Activated CD8-positive, alpha-beta memory T cell treated with anti-CD3 and anti-CD28 coated beads for 48 hours (primary cell): ENCODE measurements at regions not wholly inside any gene's neighbourhood (a gene's known extent, or its start where the extent isn't known, plus 50 kb on each side); places are given as distances from the start of the nearest gene placed in this dataset.

Source experiments
- DNase-seq, 3 experiments: peaks; one replicate each; pipeline ENCODE4 v3.0.0-alpha.2; 2020; ENCODE audit warnings: low read depth in 2 of 3, low spot score in 2 of 3

GRCh38 chr1:39134768-39135333 lies 69.6 kb upstream of the MACF1 start:
- DNase-seq: no peak

GRCh38 chr1:39136638-39137037 lies 67.9 kb upstream of the MACF1 start:
- no peak for DNase-seq

- DNase-seq: no peak
These were observed 64.7 kb upstream of the MACF1 start for GRCh38 chr1:39139723-39140360.

- no peak for DNase-seq
These were observed 62.6 kb upstream of the MACF1 start for GRCh38 chr1:39141925-39142324.

GRCh38 chr1:39142401-39143060 lies 62.0 kb upstream of the MACF1 start:
- DNase-seq: no peak

GRCh38 chr1:39144924-39145323 lies 59.6 kb upstream of the MACF1 start:
- no peak for DNase-seq

- DNase-seq: no peak
These were observed 59.0 kb upstream of the MACF1 start for GRCh38 chr1:39145331-39145965.

- DNase-seq: no peak
These were observed 57.8 kb upstream of the MACF1 start for GRCh38 chr1:39146681-39147080.

- DNase-seq: no peak
These were observed 57.1 kb upstream of the MACF1 start for GRCh38 chr1:39147099-39148025.

- no peak for DNase-seq
These were observed 55.6 kb upstream of the MACF1 start for GRCh38 chr1:39148942-39149341.

- no peak for DNase-seq
These were observed 55.0 kb upstream of the MACF1 start for GRCh38 chr1:39149509-39149908.

GRCh38 chr1:39150779-39151178 lies 53.7 kb upstream of the MACF1 start:
- DNase-seq: no peak

- DNase-seq: no peak
These were observed 53.2 kb upstream of the MACF1 start for GRCh38 chr1:39151267-39151666.

GRCh38 chr1:39152923-39153322 lies 51.6 kb upstream of the MACF1 start:
- DNase-seq: no peak

- no peak for DNase-seq
These were observed 50.8 kb upstream of the MACF1 start for GRCh38 chr1:39153684-39154083.

- no peak for DNase-seq
These were observed 49.7 kb upstream of the MACF1 start for GRCh38 chr1:39154553-39155421.
